ENCODE measurements at regions not wholly inside any gene's neighbourhood (a gene's known extent, or its start where the extent isn't known, plus 50 kb on each side); places are given as distances from the start of the nearest gene placed in this dataset.

DNA sequence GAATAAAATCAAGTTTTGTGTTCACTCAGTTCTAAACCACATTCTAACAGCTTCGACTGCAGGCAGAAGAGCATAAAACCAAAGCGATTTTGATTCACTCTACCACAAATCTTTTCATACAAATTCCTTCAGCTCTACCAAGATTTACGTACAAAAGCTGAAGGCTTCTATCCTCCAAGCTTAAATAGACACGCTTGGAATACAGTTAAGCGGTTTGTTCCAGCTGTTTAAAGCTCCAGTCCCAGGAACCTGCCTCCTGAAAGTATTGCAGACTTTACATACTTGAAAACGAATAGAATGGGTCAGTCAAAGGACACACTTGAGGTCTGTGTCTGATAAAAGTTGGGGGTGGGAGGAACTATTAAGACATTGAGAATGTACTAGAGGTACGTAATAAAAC lies 102.9 kb downstream of the MPP7 start (continued):
- TF ChIP-seq ZNF391 (tag by site-specific recombination; IDR thresholded peaks at IDR 0.05; ENCODE audit: borderline replicate concordance, low read depth) (no peak), ZNF48 (tag by site-specific recombination; IDR thresholded peaks at IDR 0.05) (no peak), ZNF133 (tag by site-specific recombination; IDR thresholded peaks at IDR 0.05) (no peak), GLIS2 (tag by site-specific recombination; IDR thresholded peaks at IDR 0.05) (no peak), ZNF239 (tag by site-specific recombination; IDR thresholded peaks at IDR 0.05) (no peak)
- TF ChIP-seq, protein P1, sequence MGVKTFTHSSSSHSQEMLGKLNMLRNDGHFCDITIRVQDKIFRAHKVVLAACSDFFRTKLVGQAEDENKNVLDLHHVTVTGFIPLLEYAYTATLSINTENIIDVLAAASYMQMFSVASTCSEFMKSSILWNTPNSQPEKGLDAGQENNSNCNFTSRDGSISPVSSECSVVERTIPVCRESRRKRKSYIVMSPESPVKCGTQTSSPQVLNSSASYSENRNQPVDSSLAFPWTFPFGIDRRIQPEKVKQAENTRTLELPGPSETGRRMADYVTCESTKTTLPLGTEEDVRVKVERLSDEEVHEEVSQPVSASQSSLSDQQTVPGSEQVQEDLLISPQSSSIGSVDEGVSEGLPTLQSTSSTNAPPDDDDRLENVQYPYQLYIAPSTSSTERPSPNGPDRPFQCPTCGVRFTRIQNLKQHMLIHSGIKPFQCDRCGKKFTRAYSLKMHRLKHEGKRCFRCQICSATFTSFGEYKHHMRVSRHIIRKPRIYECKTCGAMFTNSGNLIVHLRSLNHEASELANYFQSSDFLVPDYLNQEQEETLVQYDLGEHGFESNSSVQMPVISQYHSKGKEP (tag by site-specific recombination; IDR thresholded peaks at IDR 0.05) = no peak
- TF ChIP-seq, protein P2, sequence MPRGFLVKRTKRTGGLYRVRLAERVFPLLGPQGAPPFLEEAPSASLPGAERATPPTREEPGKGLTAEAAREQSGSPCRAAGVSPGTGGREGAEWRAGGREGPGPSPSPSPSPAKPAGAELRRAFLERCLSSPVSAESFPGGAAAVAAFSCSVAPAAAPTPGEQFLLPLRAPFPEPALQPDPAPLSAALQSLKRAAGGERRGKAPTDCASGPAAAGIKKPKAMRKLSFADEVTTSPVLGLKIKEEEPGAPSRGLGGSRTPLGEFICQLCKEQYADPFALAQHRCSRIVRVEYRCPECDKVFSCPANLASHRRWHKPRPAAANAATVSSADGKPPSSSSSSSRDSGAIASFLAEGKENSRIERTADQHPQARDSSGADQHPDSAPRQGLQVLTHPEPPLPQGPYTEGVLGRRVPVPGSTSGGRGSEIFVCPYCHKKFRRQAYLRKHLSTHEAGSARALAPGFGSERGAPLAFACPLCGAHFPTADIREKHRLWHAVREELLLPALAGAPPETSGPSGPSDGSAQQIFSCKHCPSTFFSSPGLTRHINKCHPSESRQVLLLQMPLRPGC (tag by site-specific recombination; IDR thresholded peaks at IDR 0.05) = no peak

DNA sequence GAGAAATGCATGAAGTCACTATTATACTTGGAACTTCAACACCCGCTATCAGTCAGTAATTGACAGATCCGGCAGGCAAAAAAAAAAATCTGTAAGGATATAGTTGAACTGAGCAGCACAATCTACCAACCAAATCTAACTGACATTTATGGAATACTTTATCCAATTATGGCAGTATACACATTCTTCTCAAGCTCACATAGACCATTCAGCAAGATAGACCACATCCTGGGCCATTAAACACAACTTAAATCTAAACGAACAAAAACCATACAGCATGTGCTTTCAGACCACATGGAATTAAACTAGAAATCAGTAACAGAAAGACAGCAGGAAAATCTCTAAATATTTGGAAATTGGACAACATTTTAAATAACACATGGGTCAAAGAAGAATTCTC lies 112.7 kb downstream of the MPP7 start:
- H3K27ac ChIP-seq (ENCODE audit: extremely low read depth, low read depth, low read length) = no peak overlapping the region
- no peaks in the 10 kb centered on the region for H3K9me3 ChIP-seq (ENCODE audit: control insufficient read depth, insufficient read depth, low read depth, low read length)
- H3K36me3 ChIP-seq (ENCODE audit: control insufficient read depth in 2 of 2, insufficient read depth in 1 of 2, low read length in 2 of 2) = no peaks in the 10 kb centered on the region
- ChIA-PET POLR2A (no interaction called here), CTCF (no interaction called here)
- TF ChIP-seq TCF7L2 (IDR thresholded peaks at IDR 0.05; ENCODE audit: borderline replicate concordance, low read depth, low read length) = no peak
- TF ChIP-seq ZNF311 (tag by site-specific recombination; IDR thresholded peaks at IDR 0.05; ENCODE audit: borderline replicate concordance) = no peak
- TF ChIP-seq ZNF23 (tag by site-specific recombination; IDR thresholded peaks at IDR 0.05; ENCODE audit: borderline replicate concordance) = no peak
- TF ChIP-seq, protein P3, sequence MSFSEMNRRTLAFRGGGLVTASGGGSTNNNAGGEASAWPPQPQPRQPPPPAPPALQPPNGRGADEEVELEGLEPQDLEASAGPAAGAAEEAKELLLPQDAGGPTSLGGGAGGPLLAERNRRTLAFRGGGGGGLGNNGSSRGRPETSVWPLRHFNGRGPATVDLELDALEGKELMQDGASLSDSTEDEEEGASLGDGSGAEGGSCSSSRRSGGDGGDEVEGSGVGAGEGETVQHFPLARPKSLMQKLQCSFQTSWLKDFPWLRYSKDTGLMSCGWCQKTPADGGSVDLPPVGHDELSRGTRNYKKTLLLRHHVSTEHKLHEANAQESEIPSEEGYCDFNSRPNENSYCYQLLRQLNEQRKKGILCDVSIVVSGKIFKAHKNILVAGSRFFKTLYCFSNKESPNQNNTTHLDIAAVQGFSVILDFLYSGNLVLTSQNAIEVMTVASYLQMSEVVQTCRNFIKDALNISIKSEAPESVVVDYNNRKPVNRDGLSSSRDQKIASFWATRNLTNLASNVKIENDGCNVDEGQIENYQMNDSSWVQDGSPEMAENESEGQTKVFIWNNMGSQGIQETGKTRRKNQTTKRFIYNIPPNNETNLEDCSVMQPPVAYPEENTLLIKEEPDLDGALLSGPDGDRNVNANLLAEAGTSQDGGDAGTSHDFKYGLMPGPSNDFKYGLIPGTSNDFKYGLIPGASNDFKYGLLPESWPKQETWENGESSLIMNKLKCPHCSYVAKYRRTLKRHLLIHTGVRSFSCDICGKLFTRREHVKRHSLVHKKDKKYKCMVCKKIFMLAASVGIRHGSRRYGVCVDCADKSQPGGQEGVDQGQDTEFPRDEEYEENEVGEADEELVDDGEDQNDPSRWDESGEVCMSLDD (tag by site-specific recombination; IDR thresholded peaks at IDR 0.05) = no peak
- H3K4me1 ChIP-seq (ENCODE audit: control insufficient read depth, insufficient read depth, low read length) = no peaks in the 10 kb centered on the region
- H3K4me3 ChIP-seq (ENCODE audit: low read depth, low read length) = no peak overlapping the region

DNA sequence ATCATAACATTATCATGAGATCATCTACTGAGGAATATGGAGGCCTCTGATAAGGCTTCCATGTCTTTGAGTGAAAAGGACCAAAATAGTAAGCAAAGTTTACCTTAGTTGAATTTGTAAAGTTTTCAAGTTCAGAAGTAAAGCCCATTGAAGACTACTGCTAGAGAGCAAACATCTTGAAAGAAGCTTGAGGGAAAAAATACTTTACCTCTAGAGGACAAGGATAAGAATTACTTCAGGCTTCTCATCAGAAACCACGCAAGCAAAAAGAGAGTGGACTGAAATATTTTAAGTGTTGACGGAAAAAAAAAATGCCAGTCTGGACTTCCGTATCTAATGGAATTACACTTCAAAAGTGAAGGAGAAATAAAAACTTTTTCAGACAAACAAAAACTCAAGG lies 114.3 kb downstream of the MPP7 start:
- no peak for TF ChIP-seq ZNF133 (tag by site-specific recombination; IDR thresholded peaks at IDR 0.05)
- TF ChIP-seq ZSCAN16 (tag by site-specific recombination; IDR thresholded peaks at IDR 0.05) = no peak
- no peak for TF ChIP-seq ZNF529 (tag by site-specific recombination; IDR thresholded peaks at IDR 0.05; ENCODE audit: insufficient replicate concordance)
- TF ChIP-seq, protein P4, sequence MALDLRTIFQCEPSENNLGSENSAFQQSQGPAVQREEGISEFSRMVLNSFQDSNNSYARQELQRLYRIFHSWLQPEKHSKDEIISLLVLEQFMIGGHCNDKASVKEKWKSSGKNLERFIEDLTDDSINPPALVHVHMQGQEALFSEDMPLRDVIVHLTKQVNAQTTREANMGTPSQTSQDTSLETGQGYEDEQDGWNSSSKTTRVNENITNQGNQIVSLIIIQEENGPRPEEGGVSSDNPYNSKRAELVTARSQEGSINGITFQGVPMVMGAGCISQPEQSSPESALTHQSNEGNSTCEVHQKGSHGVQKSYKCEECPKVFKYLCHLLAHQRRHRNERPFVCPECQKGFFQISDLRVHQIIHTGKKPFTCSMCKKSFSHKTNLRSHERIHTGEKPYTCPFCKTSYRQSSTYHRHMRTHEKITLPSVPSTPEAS (tag by site-specific recombination; IDR thresholded peaks at IDR 0.05) = no peak
- no peak for TF ChIP-seq ZNF146 (tag by site-specific recombination; IDR thresholded peaks at IDR 0.05)
- TF ChIP-seq, protein P5, sequence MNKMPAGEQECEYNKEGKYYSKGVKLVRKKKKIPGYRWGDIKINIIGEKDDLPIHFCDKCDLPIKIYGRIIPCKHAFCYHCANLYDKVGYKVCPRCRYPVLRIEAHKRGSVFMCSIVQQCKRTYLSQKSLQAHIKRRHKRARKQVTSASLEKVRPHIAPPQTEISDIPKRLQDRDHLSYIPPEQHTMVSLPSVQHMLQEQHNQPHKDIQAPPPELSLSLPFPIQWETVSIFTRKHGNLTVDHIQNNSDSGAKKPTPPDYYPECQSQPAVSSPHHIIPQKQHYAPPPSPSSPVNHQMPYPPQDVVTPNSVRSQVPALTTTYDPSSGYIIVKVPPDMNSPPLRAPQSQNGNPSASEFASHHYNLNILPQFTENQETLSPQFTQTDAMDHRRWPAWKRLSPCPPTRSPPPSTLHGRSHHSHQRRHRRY (tag by site-specific recombination; IDR thresholded peaks at IDR 0.05) = no peak
- no peak for TF ChIP-seq OVOL3 (tag by site-specific recombination; IDR thresholded peaks at IDR 0.05)
- no peak for TF ChIP-seq ZNF510 (tag by site-specific recombination; IDR thresholded peaks at IDR 0.05; ENCODE audit: insufficient replicate concordance)
- Histone ChIP-seq H3K4me1 (ENCODE audit: control insufficient read depth, insufficient read depth, low read length) (no peaks in the 10 kb centered on the region), H3K27ac (ENCODE audit: extremely low read depth, low read depth, low read length) (no peak overlapping the region), H3K36me3 (ENCODE audit: control insufficient read depth in 2 of 2, insufficient read depth in 1 of 2, low read length in 2 of 2) (no peaks in the 10 kb centered on the region), H3K4me3 (ENCODE audit: low read depth, low read length) (no peak overlapping the region), H3K9me3 (ENCODE audit: control insufficient read depth, insufficient read depth, low read depth, low read length) (no peaks in the 10 kb centered on the region)
- ChIA-PET CTCF (interaction anchor here (0.7 kb wide), 1 partner anchor 476 kb away, joined by 3 read pairs; no protein-coding TSS in a partner anchor), POLR2A (no interaction called here)
